CD14-positive monocyte (primary cell): ENCODE measurements at regions not wholly inside any gene's neighbourhood (a gene's known extent, or its start where the extent isn't known, plus 50 kb on each side); places are given as distances from the start of the nearest gene placed in this dataset.

Experiments
- DNase-seq, 3 donors: peaks; one replicate each; pipeline ENCODE4 v3.0.0-alpha.2; 2011 to 2022
- H2AFZ ChIP-seq: 2 replicates; pipeline ENCODE4 v1.6.0; 2012; ENCODE audit warnings: mild to moderate bottlenecking, low read depth, low read length, inconsistent platforms; ENCODE audit not compliant: insufficient read depth, poor library complexity, severe bottlenecking
- H3K27ac ChIP-seq, 2 donors: 1 replicate in 1 of 2; 2 replicates in 1 of 2; pipeline ENCODE4 v1.5.1; 2012 to 2013; ENCODE audit warnings: low read length in 2 of 2, control low read depth in 1 of 2, inconsistent platforms in 1 of 2, low read depth in 1 of 2, mild to moderate bottlenecking in 1 of 2
- H3K27me3 ChIP-seq, 2 donors: one replicate each; pipeline versions ENCODE4 v1.6.0 to v1.6.1; 2011 to 2013; ENCODE audit warnings: low read length in 2 of 2; ENCODE audit not compliant: control insufficient read depth in 2 of 2, insufficient read depth in 2 of 2
- H3K36me3 ChIP-seq, 2 donors: replicated peaks in 1 of 2; 1 replicate in 1 of 2; 2 replicates in 1 of 2; pipeline versions ENCODE4 v1.5.1 to v1.6.1; 2012 to 2013; ENCODE audit warnings: low read length in 2 of 2, control low read depth in 1 of 2, inconsistent platforms in 1 of 2, mild to moderate bottlenecking in 1 of 2; ENCODE audit not compliant: insufficient read depth in 2 of 2, control insufficient read depth in 1 of 2
- H3K4me1 ChIP-seq, 2 donors: 1 replicate in 1 of 2; 2 replicates in 1 of 2; pipeline versions ENCODE4 v1.5.1 to v1.6.1; 2012 to 2013; ENCODE audit warnings: low read length in 2 of 2, control low read depth in 1 of 2, inconsistent platforms in 1 of 2, mild to moderate bottlenecking in 1 of 2, moderate library complexity in 1 of 2; ENCODE audit not compliant: insufficient read depth in 2 of 2, control insufficient read depth in 1 of 2
- H3K4me2 ChIP-seq: replicated peaks from 2 replicates; pipeline ENCODE3; 2012; ENCODE audit warnings: low read length, moderate library complexity, mild to moderate bottlenecking; ENCODE audit not compliant: poor library complexity, severe bottlenecking; ENCODE audit errors: extremely low read depth
- H3K4me3 ChIP-seq, 3 experiments: fragments of 200-600 bp in 1 of 3; sonication (generic) in 1 of 3; replicated peaks in 1 of 3; 1 replicate in 2 of 3; 2 replicates in 1 of 3; pipeline ENCODE4 v1.5.1; 2011 to 2013; ENCODE audit warnings: low read length in 3 of 3, mild to moderate bottlenecking in 3 of 3, control low read depth in 2 of 3, low read depth in 2 of 3, inconsistent platforms in 1 of 3, moderate library complexity in 1 of 3
- H3K79me2 ChIP-seq: 2 replicates; pipeline ENCODE4 v1.6.0; 2012; ENCODE audit warnings: mild to moderate bottlenecking, control low read depth, inconsistent platforms, low read length, moderate library complexity; ENCODE audit not compliant: insufficient read depth
- H3K9ac ChIP-seq: 2 replicates; pipeline ENCODE4 v1.6.0; 2017; ENCODE audit warnings: low read length, mild to moderate bottlenecking; ENCODE audit not compliant: insufficient read depth, poor library complexity, severe bottlenecking
- H3K9me3 ChIP-seq, 2 donors: replicated peaks in 1 of 2; 1 replicate in 1 of 2; 2 replicates in 1 of 2; pipeline versions ENCODE4 v1.5.1 to v1.6.1; 2012 to 2013; ENCODE audit warnings: low read length in 2 of 2, control low read depth in 1 of 2; ENCODE audit not compliant: control insufficient read depth in 1 of 2, insufficient read depth in 1 of 2
- H4K20me1 ChIP-seq: 2 replicates; pipeline ENCODE4 v1.6.0; 2012; ENCODE audit warnings: mild to moderate bottlenecking, low read length, control low read depth, moderate library complexity; ENCODE audit not compliant: insufficient read depth
- H3K27ac Mint-ChIP-seq, 7 donors: one replicate each; pipeline ENCODE4 v1.8.0; 2020; ENCODE audit warnings: mild to moderate bottlenecking in 7 of 7, mixed read lengths in 7 of 7, moderate library complexity in 6 of 7, inconsistent platforms in 2 of 7
- H3K27me3 Mint-ChIP-seq, 3 donors: one replicate each; pipeline ENCODE4 v1.8.0; 2021 to 2022; ENCODE audit warnings: low read depth in 3 of 3, mild to moderate bottlenecking in 3 of 3, mixed read lengths in 3 of 3, moderate library complexity in 3 of 3, inconsistent platforms in 1 of 3
- H3K36me3 Mint-ChIP-seq, 2 donors: one replicate each; pipeline ENCODE4 v1.8.0; 2020; ENCODE audit warnings: mixed read lengths in 2 of 2, inconsistent platforms in 1 of 2, mild to moderate bottlenecking in 1 of 2
- H3K4me1 Mint-ChIP-seq: one replicate; pipeline ENCODE4 v1.8.0; 2020; ENCODE audit warnings: mild to moderate bottlenecking, mixed read lengths
- H3K4me3 Mint-ChIP-seq, 2 donors: one replicate each; pipeline ENCODE4 v1.8.0; 2020; ENCODE audit warnings: mild to moderate bottlenecking in 2 of 2, mixed read lengths in 2 of 2, moderate library complexity in 1 of 2
- H3K9me3 Mint-ChIP-seq, 7 donors: one replicate each; pipeline ENCODE4 v1.8.0; 2020 to 2022; ENCODE audit warnings: mixed read lengths in 7 of 7, mild to moderate bottlenecking in 6 of 7, moderate library complexity in 6 of 7, inconsistent platforms in 2 of 7
- WGBS: methylation state at CpG from one replicate; pipeline ENCODE4 v1.1.5; 2013; ENCODE audit warnings: missing lambda C conversion rate; ENCODE audit not compliant: insufficient coverage; 5-methylcytosine and 5-hydroxymethylcytosine counted together
- intact Hi-C, 2 donors: fragments of 100-400 bp; cut with micrococcal nuclease; formaldehyde crosslinking; loops; one replicate each; pipeline versions ENCODE4 v1.15.0 to v1.15.1; 2023
- TF ChIP-seq, protein P1 (sequence below): fragments of 200-600 bp; IDR thresholded peaks from one replicate; pipeline ENCODE4 v1.8.0; 2022; ENCODE audit warnings: antibody characterized with exemption, mild to moderate bottlenecking

DNA sequence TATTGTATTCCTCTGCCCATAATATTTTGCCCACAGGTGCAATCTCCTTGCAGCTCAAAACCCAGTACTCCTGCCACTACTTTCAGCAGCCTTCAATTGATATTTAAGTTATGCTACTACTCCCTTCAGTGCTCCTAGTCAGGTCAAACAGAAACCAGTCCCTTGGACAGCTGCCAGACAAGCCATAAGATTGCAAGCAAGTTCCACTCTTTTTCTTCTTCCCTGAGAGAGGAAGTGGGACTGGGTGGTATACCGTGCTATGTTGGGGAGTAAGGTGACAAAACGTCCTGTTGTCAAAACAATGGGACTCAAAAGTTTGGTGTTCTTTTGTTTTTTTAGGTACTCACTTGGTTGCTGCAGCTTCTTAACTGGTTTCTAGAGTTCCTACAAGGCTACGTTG lies 63.1 kb upstream of the FRY start:
- peak; percentile 26 to 84 (median 49) for DNase-seq
- Mint-ChIP-seq H3K4me1 (peaks cover 18% of the 10 kb centered on the region), H3K9me3 (peaks cover 0 to 8% (median 0%) of the 10 kb centered on the region in 7 donors), H3K4me3 (peak overlapping the region; percentile 31 to 37), H3K36me3 (peaks cover 27 to 29% of the 10 kb centered on the region in 2 donors), H3K27me3 (no peaks in the 10 kb centered on the region), H3K27ac (peak overlapping the region; percentile 43 to 87 (median 67))
- Histone ChIP-seq H3K27me3 (no peaks in the 10 kb centered on the region), H2AFZ (no peak overlapping the region), H3K9me3 (no peaks in the 10 kb centered on the region), H3K27ac (peak overlapping the region in 1 of 2 donors; percentile 43), H3K9ac (no peak overlapping the region), H4K20me1 (no peaks in the 10 kb centered on the region), H3K4me1 (peaks cover 9 to 18% of the 10 kb centered on the region in 2 donors), H3K79me2 (no peaks in the 10 kb centered on the region), H3K36me3 (peaks cover 0 to 21% of the 10 kb centered on the region in 2 donors), H3K4me3 (peak overlapping the region in 1 of 3 experiments; percentile 21), H3K4me2 (peak overlapping the region; percentile 20)
- intact Hi-C loops: no loop called here
- TF ChIP-seq, protein P1, sequence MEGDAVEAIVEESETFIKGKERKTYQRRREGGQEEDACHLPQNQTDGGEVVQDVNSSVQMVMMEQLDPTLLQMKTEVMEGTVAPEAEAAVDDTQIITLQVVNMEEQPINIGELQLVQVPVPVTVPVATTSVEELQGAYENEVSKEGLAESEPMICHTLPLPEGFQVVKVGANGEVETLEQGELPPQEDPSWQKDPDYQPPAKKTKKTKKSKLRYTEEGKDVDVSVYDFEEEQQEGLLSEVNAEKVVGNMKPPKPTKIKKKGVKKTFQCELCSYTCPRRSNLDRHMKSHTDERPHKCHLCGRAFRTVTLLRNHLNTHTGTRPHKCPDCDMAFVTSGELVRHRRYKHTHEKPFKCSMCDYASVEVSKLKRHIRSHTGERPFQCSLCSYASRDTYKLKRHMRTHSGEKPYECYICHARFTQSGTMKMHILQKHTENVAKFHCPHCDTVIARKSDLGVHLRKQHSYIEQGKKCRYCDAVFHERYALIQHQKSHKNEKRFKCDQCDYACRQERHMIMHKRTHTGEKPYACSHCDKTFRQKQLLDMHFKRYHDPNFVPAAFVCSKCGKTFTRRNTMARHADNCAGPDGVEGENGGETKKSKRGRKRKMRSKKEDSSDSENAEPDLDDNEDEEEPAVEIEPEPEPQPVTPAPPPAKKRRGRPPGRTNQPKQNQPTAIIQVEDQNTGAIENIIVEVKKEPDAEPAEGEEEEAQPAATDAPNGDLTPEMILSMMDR: no peak
- WGBS: no CpG with 5 or more reads among the region's 3 CpGs

DNA sequence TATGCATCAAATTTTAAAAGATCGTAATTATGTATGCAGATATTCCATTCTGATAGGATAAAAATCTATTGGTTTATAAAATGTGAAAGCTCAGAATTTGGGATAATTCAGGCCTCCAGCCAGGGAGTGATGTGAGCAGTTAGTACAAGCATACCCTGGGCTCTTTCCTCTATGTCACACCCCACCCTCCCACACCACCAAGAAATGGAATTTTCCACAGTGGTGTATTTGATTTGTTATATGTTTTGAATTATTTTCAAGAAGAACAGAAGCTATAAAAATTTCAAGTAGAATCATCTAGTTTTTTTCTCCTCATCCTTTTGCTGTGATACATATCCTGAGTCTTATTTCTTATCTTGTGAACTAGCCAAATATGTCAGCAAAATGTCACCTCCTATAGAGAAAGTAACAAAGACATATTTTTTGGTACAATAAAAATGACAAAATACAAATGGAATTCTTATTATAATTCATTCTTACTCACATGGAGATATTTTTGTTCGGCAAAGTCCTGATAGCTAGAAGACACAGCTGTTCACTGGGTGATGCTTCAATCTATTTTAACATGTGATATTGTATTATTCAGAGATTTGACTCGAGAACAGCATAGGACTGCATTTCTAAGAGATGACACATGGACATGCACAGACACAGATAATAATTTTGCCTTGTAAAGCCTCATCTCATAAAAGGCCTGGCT lies 61.2 kb upstream of the FRY start:
- H2AFZ ChIP-seq: no peak overlapping the region
- WGBS: 83% methylated on average over 1 of the region's 3 CpGs

More for the DNA sequence above, 61.2 kb upstream of the FRY start:
- H3K9me3 ChIP-seq: no peaks in the 10 kb centered on the region
- DNase-seq: no peak
- no peaks in the 10 kb centered on the region for H3K79me2 ChIP-seq
- H3K4me3 ChIP-seq: no peak overlapping the region
- H3K4me1 Mint-ChIP-seq: peaks cover 14% of the 10 kb centered on the region
- H3K9me3 Mint-ChIP-seq: peaks cover 0 to 10% (median 0%) of the 10 kb centered on the region in 7 donors
- H3K36me3 Mint-ChIP-seq: peaks cover 32 to 35% of the 10 kb centered on the region in 2 donors
- H3K4me3 Mint-ChIP-seq: no peak overlapping the region
- intact Hi-C loops: no loop called here
- H4K20me1 ChIP-seq: no peaks in the 10 kb centered on the region
- H3K27me3 Mint-ChIP-seq: no peaks in the 10 kb centered on the region
- H3K27me3 ChIP-seq: no peaks in the 10 kb centered on the region
- H3K4me1 ChIP-seq: peaks cover 9 to 12% of the 10 kb centered on the region in 2 donors
- no peak overlapping the region for H3K9ac ChIP-seq
- peaks cover 0 to 21% of the 10 kb centered on the region in 2 donors for H3K36me3 ChIP-seq
- TF ChIP-seq, protein P1: no peak
- H3K27ac ChIP-seq: no peak overlapping the region
- H3K4me2 ChIP-seq: no peak overlapping the region
- H3K27ac Mint-ChIP-seq: no peak overlapping the region
